Adrenal gland (tissue), 9 donors: ENCODE measurements at regions not wholly inside any gene's neighbourhood (a gene's known extent, or its start where the extent isn't known, plus 50 kb on each side); places are given as distances from the start of the nearest gene placed in this dataset.

ENCODE experiments used
- DNase-seq, 7 donors: peaks; one replicate each; pipeline ENCODE4 v3.0.0-alpha.2; 2019 to 2020
- H3K27ac ChIP-seq, 5 donors: fragments of 200-600 bp; sonication (generic) in 4 of 5; 1 replicate in 3 of 5; 2 replicates in 2 of 5; pipeline versions ENCODE4 v1.5.1 to v1.8.0; 2016 to 2020; ENCODE audit warnings: mild to moderate bottlenecking in 1 of 5
- H3K27me3 ChIP-seq: fragments of 200-600 bp; 2 replicates; pipeline ENCODE4 v1.8.0; 2021
- H3K36me3 ChIP-seq, 2 donors: fragments of 200-600 bp; replicated peaks in 1 of 2; 1 replicate in 1 of 2; 2 replicates in 1 of 2; pipeline versions ENCODE4 v1.5.1 to v1.8.0; 2018 to 2022
- H3K4me1 ChIP-seq, 2 donors: fragments of 200-600 bp; replicated peaks in 1 of 2; 1 replicate in 1 of 2; 2 replicates in 1 of 2; pipeline versions ENCODE4 v1.5.1 to v1.8.0; 2018 to 2021
- H3K4me3 ChIP-seq, 4 donors: fragments of 200-600 bp; sonication (generic) in 3 of 4; one replicate each; pipeline ENCODE4 v1.5.1; 2016 to 2018
- H3K9me3 ChIP-seq, 3 donors: fragments of 200-600 bp; sonication (generic) in 1 of 3; replicated peaks in 1 of 3; 1 replicate in 2 of 3; 2 replicates in 1 of 3; pipeline versions ENCODE4 v1.5.1 to v1.8.0; 2016 to 2021
- POLR2A ChIP-seq, 2 donors: fragments of 450-650 bp; IDR thresholded peaks; one replicate each; pipeline ENCODE4 v1.6.1; 2017; ENCODE audit warnings: antibody characterized with exemption in 2 of 2, mild to moderate bottlenecking in 2 of 2, moderate library complexity in 1 of 2
- WGBS, 4 donors: extraction: QIAGEN DNeasy Blood & Tissue Kit in 2 of 4; methylation state at CpG; one replicate each; pipeline versions ENCODE4 v1.1.5 to v1.1.7; 2013 to 2017; 5-methylcytosine and 5-hydroxymethylcytosine counted together
- intact Hi-C, 2 donors: fragments of 100-400 bp; cut with DNase I; formaldehyde crosslinking; loops; one replicate each; pipeline versions ENCODE4 v1.14.1 to v1.15.0; 2022 to 2023
- TF ChIP-seq, protein P1 (sequence below), 6 experiments: fragments of 450-650 bp in 4 of 6; fragments of 200-600 bp in 2 of 6; sonication (generic) in 1 of 6; IDR thresholded peaks; 1 replicate in 5 of 6; 2 replicates in 1 of 6; pipeline versions ENCODE4 v1.5.1 to v1.8.0; 2016 to 2021; ENCODE audit warnings: antibody characterized with exemption in 6 of 6, mild to moderate bottlenecking in 2 of 6, moderate library complexity in 1 of 6
- donor health status: healthy with polysubstance abuse.
- donor health status: Bipolar disorder and iron deficiency.
- donor health status: DM: yes; HTN: yes; CAD: no.
- donor health status: DM: no; HTN: no; CAD: no.
- donor health status: DM: no; HTN: no; CAD: no.

DNA sequence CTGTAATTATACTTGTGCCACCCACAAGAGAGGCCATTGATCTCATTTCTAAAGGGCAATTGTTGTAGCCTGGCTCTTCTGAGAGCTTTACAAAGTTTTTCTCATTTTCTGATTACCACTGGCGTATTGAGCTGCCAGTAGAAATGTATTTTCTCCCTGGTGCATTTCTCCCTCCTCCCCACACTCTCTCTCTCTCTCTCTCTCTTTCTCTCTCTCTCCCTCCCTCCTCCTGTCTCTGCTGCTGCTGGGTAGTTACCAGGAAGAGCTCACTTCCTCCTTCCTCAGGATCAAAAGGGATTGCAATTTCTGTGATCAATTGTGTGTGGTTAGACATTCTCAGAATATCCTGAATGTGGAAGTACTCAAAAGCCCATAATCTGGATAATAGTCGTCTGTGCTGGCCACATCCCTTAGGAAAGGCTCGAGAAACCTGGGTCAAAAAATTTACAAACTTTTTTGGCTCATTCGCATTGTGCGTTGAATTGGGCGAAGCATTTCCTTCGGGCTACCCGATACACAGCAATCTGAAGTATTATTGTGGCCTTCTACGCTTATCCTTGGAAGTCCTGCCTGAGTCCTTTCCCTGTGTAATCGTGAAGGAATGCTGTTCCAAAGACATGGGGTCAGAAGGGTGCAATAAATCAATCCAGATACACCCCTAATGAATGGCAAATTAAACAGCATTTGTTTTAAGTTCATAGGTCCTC lies 254.8 kb downstream of the MSRB3 start:
- no peaks in the 10 kb centered on the region for H3K27me3 ChIP-seq
- no peaks in the 10 kb centered on the region for H3K9me3 ChIP-seq
- H3K27ac ChIP-seq: no peak overlapping the region
- intact Hi-C loops: no loop called here
- no peaks in the 10 kb centered on the region for H3K4me1 ChIP-seq
- H3K4me3 ChIP-seq: no peak overlapping the region
- no peaks in the 10 kb centered on the region for H3K36me3 ChIP-seq
- WGBS, 4 donors: 61 to 69% (median 64%) methylated on average over 10 of the region's 10 CpGs
- no peak for DNase-seq
- TF ChIP-seq POLR2A (IDR thresholded peaks at IDR 0.05): no peak

DNA sequence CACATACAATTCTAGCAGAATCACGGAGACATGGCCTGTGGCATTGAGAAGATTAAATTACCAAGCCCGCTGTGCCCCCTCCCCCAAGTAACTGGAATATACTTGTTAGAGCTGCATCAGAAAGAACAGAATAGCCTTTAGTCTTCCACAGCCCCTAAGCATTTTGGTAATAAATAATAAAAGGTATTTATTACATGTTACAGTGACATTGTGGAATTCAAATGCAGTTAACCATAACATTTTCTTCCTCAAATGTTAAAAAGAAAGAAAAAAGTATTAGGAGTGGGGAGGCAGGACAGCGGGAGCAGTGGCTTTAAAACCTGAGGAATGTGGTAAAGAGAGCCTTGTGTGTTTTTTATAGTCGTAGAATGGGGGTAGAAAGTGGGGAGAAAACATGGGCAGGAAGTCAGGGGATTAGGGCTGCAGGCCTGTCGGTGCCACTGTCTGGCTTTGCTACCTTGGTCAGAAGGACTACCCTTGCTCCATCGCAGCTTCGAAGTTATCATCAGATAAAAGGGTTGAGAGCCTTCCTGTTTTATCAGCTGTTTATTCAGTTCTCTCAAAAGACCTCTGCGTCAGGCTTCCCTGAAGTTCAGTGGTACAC lies 255.9 kb downstream of the MSRB3 start:
- WGBS, 4 donors: 72 to 79% (median 72%) methylated on average over 8 of the region's 8 CpGs
- no peak for DNase-seq
- intact Hi-C loops: no loop called here
- Histone ChIP-seq H3K4me3 (no peak overlapping the region), H3K27ac (no peak overlapping the region), H3K27me3 (no peaks in the 10 kb centered on the region), H3K9me3 (no peaks in the 10 kb centered on the region), H3K4me1 (no peaks in the 10 kb centered on the region), H3K36me3 (no peaks in the 10 kb centered on the region)
- no peak for TF ChIP-seq POLR2A (IDR thresholded peaks at IDR 0.05)
- TF ChIP-seq, protein P1, sequence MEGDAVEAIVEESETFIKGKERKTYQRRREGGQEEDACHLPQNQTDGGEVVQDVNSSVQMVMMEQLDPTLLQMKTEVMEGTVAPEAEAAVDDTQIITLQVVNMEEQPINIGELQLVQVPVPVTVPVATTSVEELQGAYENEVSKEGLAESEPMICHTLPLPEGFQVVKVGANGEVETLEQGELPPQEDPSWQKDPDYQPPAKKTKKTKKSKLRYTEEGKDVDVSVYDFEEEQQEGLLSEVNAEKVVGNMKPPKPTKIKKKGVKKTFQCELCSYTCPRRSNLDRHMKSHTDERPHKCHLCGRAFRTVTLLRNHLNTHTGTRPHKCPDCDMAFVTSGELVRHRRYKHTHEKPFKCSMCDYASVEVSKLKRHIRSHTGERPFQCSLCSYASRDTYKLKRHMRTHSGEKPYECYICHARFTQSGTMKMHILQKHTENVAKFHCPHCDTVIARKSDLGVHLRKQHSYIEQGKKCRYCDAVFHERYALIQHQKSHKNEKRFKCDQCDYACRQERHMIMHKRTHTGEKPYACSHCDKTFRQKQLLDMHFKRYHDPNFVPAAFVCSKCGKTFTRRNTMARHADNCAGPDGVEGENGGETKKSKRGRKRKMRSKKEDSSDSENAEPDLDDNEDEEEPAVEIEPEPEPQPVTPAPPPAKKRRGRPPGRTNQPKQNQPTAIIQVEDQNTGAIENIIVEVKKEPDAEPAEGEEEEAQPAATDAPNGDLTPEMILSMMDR (IDR thresholded peaks at IDR 0.05): no peak

DNA sequence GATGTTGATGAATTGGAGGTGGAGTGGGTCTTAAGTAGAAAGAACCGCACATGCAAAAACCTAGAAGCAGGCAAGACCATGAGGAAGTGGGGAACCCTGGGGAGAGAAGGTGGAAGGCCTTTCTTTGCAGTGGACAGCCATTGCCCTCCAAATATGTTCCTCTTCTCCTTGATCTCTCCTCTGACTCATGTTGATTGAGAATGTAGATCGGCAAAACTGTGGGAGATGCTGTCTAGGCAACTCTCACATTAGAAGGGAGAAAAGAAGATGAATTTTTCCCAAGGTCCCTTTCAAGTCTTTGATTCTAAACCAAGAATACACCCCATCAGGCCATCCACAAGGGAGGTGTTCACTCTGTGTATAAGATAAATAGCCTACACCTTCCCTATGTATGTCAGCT lies 257.5 kb downstream of the MSRB3 start:
- Histone ChIP-seq H3K36me3 (no peaks in the 10 kb centered on the region), H3K27ac (no peak overlapping the region), H3K9me3 (peaks cover 0 to 16% (median 7%) of the 10 kb centered on the region in 3 donors), H3K27me3 (no peaks in the 10 kb centered on the region), H3K4me3 (no peak overlapping the region), H3K4me1 (no peaks in the 10 kb centered on the region)
- TF ChIP-seq POLR2A (IDR thresholded peaks at IDR 0.05): no peak
- TF ChIP-seq, protein P1 (IDR thresholded peaks at IDR 0.05): no peak
- intact Hi-C loops: no loop called here
- no peak for DNase-seq
- 83 to 97% (median 87%) methylated on average over 2 of the region's 2 CpGs for WGBS, 4 donors

DNA sequence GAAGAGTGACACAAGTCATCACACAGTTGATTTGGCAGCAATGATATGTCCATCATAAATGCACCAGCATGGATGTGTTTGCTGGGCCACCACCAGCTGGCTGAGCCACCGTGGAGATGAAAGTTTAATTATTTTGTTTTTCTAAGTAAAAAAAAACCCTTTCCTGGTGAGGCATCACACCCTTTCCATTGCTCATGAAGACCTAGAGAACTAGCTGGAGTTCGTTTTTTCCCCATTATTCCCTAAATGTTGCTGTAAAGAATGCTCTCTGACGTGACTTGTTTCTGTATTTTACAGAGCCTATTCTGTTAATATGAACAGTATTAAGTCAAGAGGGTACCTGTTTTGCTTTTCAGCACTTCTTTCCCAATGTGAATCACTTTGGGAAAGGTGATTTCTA lies 257.9 kb downstream of the MSRB3 start:
- no peak for TF ChIP-seq POLR2A (IDR thresholded peaks at IDR 0.05)
- TF ChIP-seq, protein P1 (IDR thresholded peaks at IDR 0.05): no peak
- no peaks in the 10 kb centered on the region for H3K4me1 ChIP-seq
- no peak for DNase-seq
- no peaks in the 10 kb centered on the region for H3K27me3 ChIP-seq
- H3K4me3 ChIP-seq: no peak overlapping the region
- WGBS, 4 donors: 63 to 80% (median 70%) methylated on average over 3 of the region's 3 CpGs
- intact Hi-C loops: no loop called here
- no peaks in the 10 kb centered on the region for H3K36me3 ChIP-seq
- H3K9me3 ChIP-seq: peaks cover 0 to 16% (median 7%) of the 10 kb centered on the region in 3 donors
- no peak overlapping the region for H3K27ac ChIP-seq
